HPDE6-E6E7 (cell line): ENCODE measurements at regions not wholly inside any gene's neighbourhood (a gene's known extent, or its start where the extent isn't known, plus 50 kb on each side); places are given as distances from the start of the nearest gene placed in this dataset.

Experiments
- DNase-seq: peaks from one replicate; pipeline ENCODE4 v3.0.0; 2011; ENCODE audit warnings: missing footprints; ENCODE audit errors: extremely low spot score

DNA sequence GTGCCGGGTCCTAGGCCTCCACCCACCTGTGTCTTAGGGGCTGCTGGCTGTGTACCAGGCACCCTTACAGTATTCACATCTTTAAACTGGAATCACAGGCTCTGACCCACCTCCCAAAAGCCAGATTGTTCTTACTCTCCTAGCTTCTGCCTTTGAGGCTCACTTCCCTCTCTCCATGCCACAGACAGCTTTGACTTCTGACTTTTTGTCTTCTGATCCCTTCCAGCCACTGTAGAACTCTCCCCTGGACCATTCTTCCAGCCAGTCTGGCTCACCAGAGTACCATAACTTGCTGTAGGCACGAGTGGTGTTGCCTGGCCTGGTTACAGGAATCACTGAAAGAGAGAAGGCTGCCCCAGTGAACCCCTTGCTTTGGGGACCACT, 58.1 kb upstream of the STUM start:
- DNase-seq = no peak

DNA sequence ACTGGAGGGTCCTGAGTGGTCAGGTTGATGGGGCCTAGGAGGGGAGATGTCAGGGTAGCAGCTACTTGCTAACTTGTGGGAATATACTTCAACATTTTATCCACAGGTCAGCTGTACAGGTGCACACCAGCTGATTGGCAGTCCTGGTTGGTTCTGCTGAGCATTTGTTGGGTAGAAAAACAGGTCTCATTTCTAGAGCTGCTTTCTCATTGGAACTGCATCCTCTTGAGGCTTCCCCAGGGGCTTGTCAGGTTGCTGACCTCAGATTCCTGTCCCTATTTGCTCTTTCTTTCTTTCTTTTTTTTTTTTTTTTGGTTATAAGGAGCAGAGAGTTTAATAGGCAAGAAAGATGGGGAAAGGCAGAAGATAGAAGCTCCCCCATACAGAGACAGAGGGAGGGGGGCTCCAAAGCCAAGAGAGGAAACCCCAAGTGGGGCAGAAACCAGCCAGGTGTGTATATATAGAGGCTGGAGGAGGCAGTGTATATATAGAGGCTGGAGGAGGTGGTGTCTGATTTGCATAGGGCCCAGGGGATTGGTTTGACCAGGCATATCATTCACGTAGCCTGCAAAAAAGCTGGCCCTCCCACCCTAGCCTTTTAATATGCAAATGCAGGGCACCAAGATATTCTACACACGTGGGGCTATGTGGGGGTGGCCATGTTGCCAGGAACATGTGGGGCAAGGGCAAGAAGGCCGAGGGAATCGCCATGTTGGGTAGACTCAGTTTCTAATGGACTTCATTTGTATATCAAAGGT, 57.3 kb upstream of the STUM start:
- DNase-seq = no peak

DNA sequence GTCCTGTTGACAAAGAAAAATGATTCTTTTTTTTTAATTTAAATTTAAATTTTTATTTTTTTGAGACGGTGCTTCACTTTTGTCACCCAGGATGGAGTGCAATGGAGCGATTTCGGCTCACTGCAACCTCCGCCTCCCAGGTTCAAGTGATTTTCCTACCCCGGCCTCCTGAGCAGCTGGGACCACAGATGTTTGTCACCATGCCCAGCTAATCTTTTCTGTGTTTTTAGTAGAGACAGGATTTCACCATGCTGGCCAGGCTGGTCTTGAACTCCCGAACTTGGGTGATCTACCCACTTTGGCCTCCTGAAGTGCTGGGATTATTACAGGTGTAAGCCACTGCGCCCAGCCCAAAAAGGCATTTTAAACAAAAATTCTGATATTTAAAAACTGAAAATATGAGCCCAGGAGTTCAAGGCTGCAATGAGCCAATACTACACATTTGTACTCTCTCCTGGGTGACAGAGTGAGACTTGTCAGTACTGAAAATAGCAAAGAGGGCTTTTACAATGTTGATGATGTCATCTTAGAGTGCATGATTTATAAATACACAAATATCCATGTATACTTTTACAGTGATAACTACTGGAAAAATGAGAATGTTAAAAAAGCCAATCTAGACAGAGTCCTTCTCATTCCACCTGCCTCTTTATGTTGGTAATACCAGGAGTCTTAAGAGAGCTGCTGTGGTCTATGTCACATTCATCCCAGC, 56.0 kb upstream of the STUM start:
- DNase-seq = no peak

DNA sequence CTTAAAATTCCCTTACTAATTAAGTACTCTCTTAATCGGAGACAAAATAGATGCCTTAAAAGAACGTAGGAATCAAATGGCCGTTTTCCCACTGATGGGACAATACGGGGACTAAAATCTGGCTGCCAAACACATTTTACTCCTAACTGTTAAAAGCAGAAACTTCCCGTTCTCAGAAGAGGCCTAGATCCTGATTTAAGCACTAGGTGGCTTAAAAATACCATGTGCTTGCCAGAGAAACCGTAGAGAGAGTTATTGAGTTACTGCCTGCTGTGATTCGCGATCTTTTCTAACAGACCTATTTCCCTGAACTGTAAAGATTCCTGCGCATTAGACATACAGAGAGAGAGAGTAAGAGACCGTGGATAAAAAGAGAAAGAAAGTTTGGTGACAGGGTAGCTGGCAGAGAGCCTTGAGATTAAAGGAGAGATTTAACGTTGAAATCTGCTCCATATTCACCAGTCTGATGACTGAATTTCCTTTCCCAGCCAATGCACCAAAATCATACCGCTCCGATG, 54.4 kb upstream of the STUM start:
- no peak for DNase-seq

DNA sequence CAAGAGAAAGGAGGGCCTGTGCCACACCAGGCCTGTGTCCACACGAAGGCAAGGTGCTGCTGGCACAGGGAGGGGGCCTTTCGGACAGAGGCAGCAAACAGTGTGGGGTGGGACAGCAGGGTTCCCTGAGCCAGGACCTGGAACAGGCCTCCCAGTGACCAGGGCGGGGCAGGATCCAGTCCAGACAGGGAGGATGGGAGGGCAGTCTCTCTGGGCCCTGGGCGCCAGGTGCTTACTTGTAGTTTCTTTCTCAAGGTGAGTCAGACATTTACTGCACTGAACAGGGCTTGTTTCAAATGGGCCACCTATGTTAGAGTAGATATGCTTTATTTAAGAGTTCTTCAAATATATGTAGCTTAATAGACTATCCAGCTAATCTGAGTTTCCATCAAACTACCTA, 52.8 kb upstream of the STUM start:
- DNase-seq = no peak

DNA sequence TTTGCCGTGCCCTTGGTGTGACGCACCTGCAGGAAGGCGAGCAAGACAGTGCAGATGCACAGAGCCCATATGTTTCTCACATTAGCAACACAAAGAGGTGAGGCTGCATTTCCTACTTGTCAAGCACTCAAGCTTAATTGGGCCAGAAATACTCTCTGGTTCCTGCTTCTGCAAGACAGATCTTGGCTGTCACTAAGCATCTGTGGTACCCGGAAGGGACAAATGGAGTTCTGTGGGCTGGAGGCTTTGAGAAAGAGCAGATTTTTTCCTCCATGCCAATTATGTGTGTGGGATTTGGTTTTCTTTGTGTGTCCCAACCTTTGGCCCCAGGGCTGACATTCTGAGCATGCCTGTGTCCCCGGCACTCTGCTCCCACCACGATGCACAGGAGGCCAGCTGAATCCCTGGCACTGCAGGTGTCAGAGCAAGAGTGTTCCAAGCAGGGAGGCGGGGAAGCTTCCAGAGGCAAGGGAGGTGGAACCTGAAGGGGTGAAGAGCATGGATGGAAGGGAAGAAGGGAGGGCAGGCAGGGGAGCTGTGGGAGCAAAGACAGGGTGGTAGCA, 52.0 kb upstream of the STUM start:
- DNase-seq = no peak

DNA sequence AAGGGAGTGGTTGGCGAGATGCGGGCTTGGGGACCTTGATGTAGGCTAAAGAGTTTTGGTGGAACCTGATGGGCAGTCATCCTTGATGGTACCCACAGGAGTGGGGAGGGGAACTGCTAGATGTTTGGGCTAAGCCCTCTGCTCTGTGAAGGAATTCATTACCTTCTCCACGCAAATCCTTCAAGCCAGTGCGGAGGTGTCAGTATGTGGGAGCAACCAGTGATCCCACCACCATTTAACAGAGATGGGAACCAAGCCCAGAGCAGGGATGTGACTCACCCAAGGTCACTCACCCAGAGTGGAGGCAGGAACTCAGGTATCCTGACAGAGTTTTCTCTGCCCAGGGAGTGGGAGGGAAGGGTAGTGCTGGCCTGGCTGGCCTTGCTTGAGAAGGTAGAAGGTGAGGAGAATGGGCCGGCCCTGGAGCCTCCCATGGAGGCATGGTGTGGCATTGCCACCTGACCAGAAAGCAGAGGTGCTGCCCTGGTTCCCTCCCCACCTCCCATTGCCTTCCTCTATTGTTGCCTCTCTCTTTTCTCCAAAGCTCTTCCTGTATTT, 51.2 kb upstream of the STUM start:
- DNase-seq = no peak

DNA sequence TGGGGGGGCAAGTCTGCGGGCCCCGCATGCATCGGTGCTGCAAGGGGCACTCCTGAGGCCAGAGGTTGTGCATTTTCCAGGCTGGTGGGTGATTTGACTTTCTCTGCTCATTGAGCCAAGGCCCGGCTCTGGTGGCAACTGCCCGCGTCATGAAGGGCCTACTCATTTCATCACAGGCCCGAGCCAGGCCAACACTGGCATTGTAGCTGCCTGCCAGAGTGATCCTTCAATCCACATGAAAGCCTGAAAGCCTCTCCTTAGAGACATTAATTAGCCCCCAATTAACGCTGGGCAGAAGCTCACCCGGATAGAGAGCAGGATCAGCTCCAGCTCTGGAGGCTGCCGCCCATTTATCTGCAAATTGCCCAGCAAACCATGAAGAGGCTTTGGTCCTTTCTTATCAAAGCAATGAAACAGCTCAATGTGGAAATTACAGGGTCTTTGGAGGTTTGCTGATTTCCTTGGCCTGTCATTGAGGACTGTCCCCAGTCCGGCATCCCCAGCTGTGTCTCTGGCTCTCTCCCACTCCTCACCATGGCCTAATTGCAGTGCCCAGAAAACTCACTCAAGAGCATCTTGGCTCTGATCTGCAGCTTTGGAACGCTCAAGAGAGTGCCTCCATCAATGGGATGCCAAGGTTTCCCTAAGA, 50.4 kb upstream of the STUM start:
- no peak for DNase-seq

DNA sequence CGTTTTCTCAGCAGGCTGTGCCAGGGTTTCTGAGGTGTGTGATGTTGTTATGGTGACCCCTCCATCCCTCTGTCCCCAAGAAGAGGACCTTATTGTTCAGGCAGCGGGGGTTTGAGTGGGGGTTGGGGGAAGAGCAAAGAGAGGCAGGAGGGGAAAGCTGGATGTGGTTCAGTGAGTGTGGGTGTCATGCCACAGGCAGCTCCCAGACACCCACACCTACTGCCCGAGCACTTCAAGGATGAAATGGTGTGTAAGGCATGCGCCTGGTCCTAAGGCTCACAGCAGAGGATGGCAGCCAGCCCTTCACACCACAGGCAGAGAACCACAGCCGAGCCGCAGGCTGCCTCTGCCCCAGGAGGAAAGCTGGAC, 49.9 kb upstream of the STUM start:
- no peak for DNase-seq
